Immature natural killer cell (primary cell): ENCODE measurements at regions not wholly inside any gene's neighbourhood (a gene's known extent, or its start where the extent isn't known, plus 50 kb on each side); places are given as distances from the start of the nearest gene placed in this dataset.
"Not testable (repeated sequence)": the region's sequence is repeated elsewhere in the genome, so short reads cannot be mapped to it uniquely, and the experiment has no call there.

Experiments used
- DNase-seq, 3 donors: peaks; one replicate each; pipeline ENCODE4 v3.0.0; 2022; ENCODE audit warnings: mixed read lengths in 1 of 3
- H3K27ac Mint-ChIP-seq, 6 donors: one replicate each; pipeline ENCODE4 v1.8.0; 2020; ENCODE audit warnings: mixed read lengths in 6 of 6, mild to moderate bottlenecking in 5 of 6, inconsistent platforms in 4 of 6, moderate library complexity in 3 of 6
- H3K27me3 Mint-ChIP-seq, 3 donors: one replicate each; pipeline ENCODE4 v1.8.0; 2020 to 2021; ENCODE audit warnings: low read depth in 3 of 3, mild to moderate bottlenecking in 3 of 3, mixed read lengths in 3 of 3, moderate library complexity in 3 of 3, inconsistent platforms in 1 of 3
- H3K36me3 Mint-ChIP-seq, 3 donors: one replicate each; pipeline ENCODE4 v1.8.0; 2020; ENCODE audit warnings: mixed read lengths in 3 of 3, inconsistent platforms in 2 of 3, mild to moderate bottlenecking in 2 of 3
- H3K4me1 Mint-ChIP-seq, 2 donors: one replicate each; pipeline ENCODE4 v1.8.0; 2020; ENCODE audit warnings: inconsistent platforms in 2 of 2, mild to moderate bottlenecking in 2 of 2, mixed read lengths in 2 of 2, moderate library complexity in 1 of 2
- H3K4me3 Mint-ChIP-seq, 5 donors: one replicate each; pipeline ENCODE4 v1.8.0; 2020; ENCODE audit warnings: mild to moderate bottlenecking in 5 of 5, mixed read lengths in 5 of 5, inconsistent platforms in 3 of 5, moderate library complexity in 3 of 5
- H3K9me3 Mint-ChIP-seq, 6 donors: one replicate each; pipeline ENCODE4 v1.8.0; 2020; ENCODE audit warnings: mild to moderate bottlenecking in 6 of 6, mixed read lengths in 6 of 6, inconsistent platforms in 4 of 6, moderate library complexity in 3 of 6

GRCh38 chr7:81110673-81111072, 191.8 kb upstream of the SEMA3C start:
- H3K4me1 Mint-ChIP-seq: no peaks in the 10 kb centered on the region
- H3K27me3 Mint-ChIP-seq: no peaks in the 10 kb centered on the region
- DNase-seq: no peak
- H3K9me3 Mint-ChIP-seq: peaks cover 0 to 32% (median 4%) of the 10 kb centered on the region in 6 donors
- H3K27ac Mint-ChIP-seq: no peak overlapping the region
- no peak overlapping the region for H3K4me3 Mint-ChIP-seq
- H3K36me3 Mint-ChIP-seq: no peaks in the 10 kb centered on the region

GRCh38 chr7:81098213-81098612, 179.4 kb upstream of the SEMA3C start:
- no peak overlapping the region for H3K4me3 Mint-ChIP-seq
- no peaks in the 10 kb centered on the region for H3K27me3 Mint-ChIP-seq
- no peak overlapping the region for H3K27ac Mint-ChIP-seq
- no peaks in the 10 kb centered on the region for H3K4me1 Mint-ChIP-seq
- no peak for DNase-seq
- H3K36me3 Mint-ChIP-seq: no peaks in the 10 kb centered on the region
- H3K9me3 Mint-ChIP-seq: peaks cover 0 to 20% (median 2%) of the 10 kb centered on the region in 6 donors

GRCh38 chr7:81094952-81095351, 176.1 kb upstream of the SEMA3C start:
- no peaks in the 10 kb centered on the region for H3K27me3 Mint-ChIP-seq
- H3K36me3 Mint-ChIP-seq: no peaks in the 10 kb centered on the region
- H3K27ac Mint-ChIP-seq: no peak overlapping the region
- peaks cover 0 to 19% (median 2%) of the 10 kb centered on the region in 6 donors for H3K9me3 Mint-ChIP-seq
- no peak for DNase-seq
- no peak overlapping the region for H3K4me3 Mint-ChIP-seq
- H3K4me1 Mint-ChIP-seq: no peaks in the 10 kb centered on the region

- Mint-ChIP-seq H3K27me3 (no peaks in the 10 kb centered on the region), H3K9me3 (peaks cover 7 to 44% (median 11%) of the 10 kb centered on the region in 6 donors), H3K27ac (no peak overlapping the region), H3K36me3 (peaks cover 0 to 4% (median 0%) of the 10 kb centered on the region in 3 donors), H3K4me1 (no peaks in the 10 kb centered on the region), H3K4me3 (no peak overlapping the region)
- no peak for DNase-seq
Measured at GRCh38 chr7:81081616-81082015, 162.8 kb upstream of the SEMA3C start.

GRCh38 chr7:81080553-81080952, 161.7 kb upstream of the SEMA3C start:
- H3K27ac Mint-ChIP-seq: no peak overlapping the region
- H3K4me1 Mint-ChIP-seq: no peaks in the 10 kb centered on the region
- DNase-seq: no peak
- H3K36me3 Mint-ChIP-seq: peaks cover 0 to 4% (median 0%) of the 10 kb centered on the region in 3 donors
- H3K27me3 Mint-ChIP-seq: no peaks in the 10 kb centered on the region
- H3K4me3 Mint-ChIP-seq: no peak overlapping the region
- H3K9me3 Mint-ChIP-seq: peaks cover 4 to 43% (median 13%) of the 10 kb centered on the region in 6 donors

GRCh38 chr7:81079746-81080145, 160.9 kb upstream of the SEMA3C start:
- DNase-seq: no peak
- Mint-ChIP-seq H3K4me3 (no peak overlapping the region), H3K36me3 (no peaks in the 10 kb centered on the region), H3K27me3 (no peaks in the 10 kb centered on the region), H3K4me1 (no peaks in the 10 kb centered on the region), H3K9me3 (peaks cover under 1 to 38% (median 11%) of the 10 kb centered on the region in 6 donors), H3K27ac (no peak overlapping the region)

- H3K4me3 Mint-ChIP-seq: no peak overlapping the region
Measured at GRCh38 chr7:81075150-81075549, 156.3 kb upstream of the SEMA3C start.

GRCh38 chr7:81074406-81074805, 155.6 kb upstream of the SEMA3C start:
- Mint-ChIP-seq H3K4me1 (no peaks in the 10 kb centered on the region), H3K36me3 (no peaks in the 10 kb centered on the region), H3K27ac (no peak overlapping the region), H3K4me3 (no peak overlapping the region), H3K27me3 (no peaks in the 10 kb centered on the region), H3K9me3 (peaks cover 0 to 46% (median 19%) of the 10 kb centered on the region in 6 donors)
- no peak for DNase-seq

More at GRCh38 chr7:81075150-81075549, 156.3 kb upstream of the SEMA3C start:
- H3K9me3 Mint-ChIP-seq: peaks cover 0 to 46% (median 21%) of the 10 kb centered on the region in 6 donors
- no peaks in the 10 kb centered on the region for H3K36me3 Mint-ChIP-seq
- H3K4me1 Mint-ChIP-seq: no peaks in the 10 kb centered on the region
- no peak overlapping the region for H3K27ac Mint-ChIP-seq
- no peaks in the 10 kb centered on the region for H3K27me3 Mint-ChIP-seq
- no peak for DNase-seq

GRCh38 chr7:81073931-81074251, 155.0 kb upstream of the SEMA3C start:
- Mint-ChIP-seq H3K27me3 (no peaks in the 10 kb centered on the region), H3K36me3 (no peaks in the 10 kb centered on the region), H3K9me3 (peaks cover under 1 to 46% (median 19%) of the 10 kb centered on the region in 6 donors), H3K4me1 (no peaks in the 10 kb centered on the region), H3K4me3 (no peak overlapping the region), H3K27ac (no peak overlapping the region)
- DNase-seq: no peak

- peaks cover 2 to 35% (median 14%) of the 10 kb centered on the region in 6 donors for H3K9me3 Mint-ChIP-seq
- no peak overlapping the region for H3K4me3 Mint-ChIP-seq
- no peaks in the 10 kb centered on the region for H3K4me1 Mint-ChIP-seq
- H3K36me3 Mint-ChIP-seq: no peaks in the 10 kb centered on the region
- no peak for DNase-seq
- H3K27ac Mint-ChIP-seq: no peak overlapping the region
- H3K27me3 Mint-ChIP-seq: no peaks in the 10 kb centered on the region
Measured at GRCh38 chr7:81070956-81071355, 152.1 kb upstream of the SEMA3C start.

- Mint-ChIP-seq H3K27ac (no peak overlapping the region), H3K9me3 (peaks cover 1 to 15% (median 2%) of the 10 kb centered on the region in 6 donors), H3K4me3 (no peak overlapping the region), H3K4me1 (no peaks in the 10 kb centered on the region), H3K27me3 (no peaks in the 10 kb centered on the region), H3K36me3 (no peaks in the 10 kb centered on the region)
- DNase-seq: no peak
Measured at GRCh38 chr7:81066797-81067196, 147.9 kb upstream of the SEMA3C start.

GRCh38 chr7:81064426-81064825, 145.6 kb upstream of the SEMA3C start:
- Mint-ChIP-seq H3K9me3 (peaks cover 0 to 8% (median 2%) of the 10 kb centered on the region in 6 donors), H3K27ac (no peak overlapping the region), H3K4me3 (no peak overlapping the region), H3K36me3 (no peaks in the 10 kb centered on the region), H3K4me1 (no peaks in the 10 kb centered on the region), H3K27me3 (no peaks in the 10 kb centered on the region)
- DNase-seq: no peak

GRCh38 chr7:81062755-81063154, 143.9 kb upstream of the SEMA3C start:
- Mint-ChIP-seq H3K9me3 (peaks cover 0 to 12% (median under 1%) of the 10 kb centered on the region in 6 donors), H3K36me3 (no peaks in the 10 kb centered on the region), H3K27me3 (peaks cover 0 to 2% (median 0%) of the 10 kb centered on the region in 3 donors), H3K4me1 (no peaks in the 10 kb centered on the region), H3K27ac (no peak overlapping the region), H3K4me3 (no peak overlapping the region)
- DNase-seq: no peak

- H3K4me3 Mint-ChIP-seq, H3K27ac Mint-ChIP-seq, DNase-seq, H3K4me1 Mint-ChIP-seq, H3K36me3 Mint-ChIP-seq, H3K27me3 Mint-ChIP-seq: not testable (repeated sequence)
- peaks cover 0 to 20% (median 4%) of the 10 kb centered on the region in 6 donors for H3K9me3 Mint-ChIP-seq
Measured at GRCh38 chr7:81057469-81057868, 138.6 kb upstream of the SEMA3C start.

- Mint-ChIP-seq H3K27me3 (no peaks in the 10 kb centered on the region), H3K4me1 (no peaks in the 10 kb centered on the region), H3K36me3 (peaks cover 0 to 4% (median 0%) of the 10 kb centered on the region in 3 donors), H3K9me3 (peaks cover 4 to 30% (median 13%) of the 10 kb centered on the region in 6 donors), H3K4me3 (no peak overlapping the region), H3K27ac (no peak overlapping the region)
- DNase-seq: no peak
Measured at GRCh38 chr7:81053623-81054022, 134.8 kb upstream of the SEMA3C start.
